Body of pancreas (tissue), 4 donors: ENCODE measurements at regions not wholly inside any gene's neighbourhood (a gene's known extent, or its start where the extent isn't known, plus 50 kb on each side); places are given as distances from the start of the nearest gene placed in this dataset.

Experiments used
- ATAC-seq: fragments of 150-250 bp; one replicate; pipeline ENCODE4 v1.9.1; 2016
- DNase-seq, 4 donors: peaks; one replicate each; pipeline ENCODE4 v3.0.0-alpha.2; 2019
- H3K27ac ChIP-seq, 4 donors: fragments of 200-600 bp; sonication (generic); 1 replicate in 3 of 4; 2 replicates in 1 of 4; pipeline versions ENCODE4 v1.5.1 to v1.6.1; 2016 to 2019; ENCODE audit warnings: mild to moderate bottlenecking in 1 of 4, mixed read lengths in 1 of 4, moderate library complexity in 1 of 4
- H3K27me3 ChIP-seq, 2 donors: fragments of 200-600 bp; sonication (generic); one replicate each; pipeline ENCODE4 v1.6.0; 2016; ENCODE audit warnings: mild to moderate bottlenecking in 1 of 2
- H3K36me3 ChIP-seq, 2 donors: fragments of 200-600 bp; sonication (generic); replicated peaks in 1 of 2; 2 replicates each; pipeline ENCODE4 v1.5.1; 2016; ENCODE audit warnings: low read depth in 2 of 2; ENCODE audit not compliant: insufficient read depth in 1 of 2
- H3K4me1 ChIP-seq: fragments of 200-600 bp; sonication (generic); one replicate; pipeline ENCODE4 v1.6.0; 2016
- H3K4me3 ChIP-seq, 2 donors: fragments of 200-600 bp; sonication (generic); 1 replicate in 1 of 2; 2 replicates in 1 of 2; pipeline ENCODE4 v1.5.1; 2016 to 2019
- H3K9me3 ChIP-seq, 3 donors: fragments of 200-600 bp; sonication (generic); 1 replicate in 2 of 3; 2 replicates in 1 of 3; pipeline ENCODE4 v1.5.1; 2016
- POLR2A ChIP-seq, 3 donors: fragments of 450-650 bp; IDR thresholded peaks; one replicate each; pipeline ENCODE4 v1.6.1; 2016; ENCODE audit warnings: antibody characterized with exemption in 3 of 3, mild to moderate bottlenecking in 2 of 3
- WGBS, 2 donors: methylation state at CpG; one replicate each; pipeline ENCODE4 v1.1.5; 2017; 5-methylcytosine and 5-hydroxymethylcytosine counted together
- intact Hi-C: fragments of 100-400 bp; cut with DNase I; formaldehyde crosslinking; loops from one replicate; pipeline ENCODE4 v1.15.1; 2023
- TF ChIP-seq, protein P1 (sequence below), 7 experiments: fragments of 450-650 bp in 4 of 7; fragments of 200-600 bp in 3 of 7; sonication (generic) in 3 of 7; IDR thresholded peaks; one replicate each; pipeline ENCODE4 v1.5.1; 2016 to 2019; ENCODE audit warnings: antibody characterized with exemption in 7 of 7

DNA sequence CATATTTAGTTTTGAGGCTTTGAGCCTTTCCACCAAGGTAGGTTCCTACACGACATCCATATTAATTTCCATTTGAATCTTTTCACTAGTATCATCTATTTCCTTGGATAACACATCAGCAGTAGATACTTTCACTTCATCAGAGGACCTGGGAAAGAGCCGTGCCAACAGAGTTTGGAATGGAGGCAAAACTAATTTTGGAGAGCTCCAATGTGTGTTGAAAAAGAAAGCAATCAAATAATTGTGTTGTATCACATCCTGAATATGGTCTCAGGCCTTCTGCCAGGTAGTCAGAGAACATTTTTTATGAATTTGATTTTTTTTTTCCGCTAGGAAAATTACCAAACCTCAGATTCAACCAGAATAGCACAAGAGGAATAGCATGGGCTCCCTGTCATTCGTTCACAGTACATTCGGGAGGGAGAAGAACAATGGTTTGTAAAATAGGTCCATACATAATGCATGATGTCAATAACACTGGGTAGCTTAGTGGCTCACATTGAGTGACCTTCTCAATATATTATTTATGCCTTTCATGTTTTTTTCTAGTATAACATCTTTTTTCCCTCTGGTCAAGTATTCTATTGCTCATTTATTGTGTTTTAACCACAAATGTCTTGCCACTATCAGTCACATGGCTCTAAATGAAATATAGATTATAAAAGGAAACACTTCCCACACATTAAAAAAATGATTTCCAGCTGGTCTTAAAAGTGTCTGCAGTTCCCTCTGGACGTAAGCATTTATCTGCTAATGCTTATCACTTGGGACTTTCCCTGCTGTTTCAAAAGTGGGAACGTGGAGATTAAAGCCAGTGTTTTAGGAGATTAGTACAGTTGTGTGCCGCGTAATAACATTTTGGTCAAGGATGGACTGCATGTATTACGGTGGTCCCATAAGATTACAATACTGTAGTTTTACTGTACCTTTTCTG is 68.6 kb upstream of the RAPH1 start:
- no peak for TF ChIP-seq POLR2A (IDR thresholded peaks at IDR 0.05)
- TF ChIP-seq, protein P1, sequence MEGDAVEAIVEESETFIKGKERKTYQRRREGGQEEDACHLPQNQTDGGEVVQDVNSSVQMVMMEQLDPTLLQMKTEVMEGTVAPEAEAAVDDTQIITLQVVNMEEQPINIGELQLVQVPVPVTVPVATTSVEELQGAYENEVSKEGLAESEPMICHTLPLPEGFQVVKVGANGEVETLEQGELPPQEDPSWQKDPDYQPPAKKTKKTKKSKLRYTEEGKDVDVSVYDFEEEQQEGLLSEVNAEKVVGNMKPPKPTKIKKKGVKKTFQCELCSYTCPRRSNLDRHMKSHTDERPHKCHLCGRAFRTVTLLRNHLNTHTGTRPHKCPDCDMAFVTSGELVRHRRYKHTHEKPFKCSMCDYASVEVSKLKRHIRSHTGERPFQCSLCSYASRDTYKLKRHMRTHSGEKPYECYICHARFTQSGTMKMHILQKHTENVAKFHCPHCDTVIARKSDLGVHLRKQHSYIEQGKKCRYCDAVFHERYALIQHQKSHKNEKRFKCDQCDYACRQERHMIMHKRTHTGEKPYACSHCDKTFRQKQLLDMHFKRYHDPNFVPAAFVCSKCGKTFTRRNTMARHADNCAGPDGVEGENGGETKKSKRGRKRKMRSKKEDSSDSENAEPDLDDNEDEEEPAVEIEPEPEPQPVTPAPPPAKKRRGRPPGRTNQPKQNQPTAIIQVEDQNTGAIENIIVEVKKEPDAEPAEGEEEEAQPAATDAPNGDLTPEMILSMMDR (IDR thresholded peaks at IDR 0.05), result no peak
- no peaks in the 10 kb centered on the region for H3K36me3 ChIP-seq

DNA sequence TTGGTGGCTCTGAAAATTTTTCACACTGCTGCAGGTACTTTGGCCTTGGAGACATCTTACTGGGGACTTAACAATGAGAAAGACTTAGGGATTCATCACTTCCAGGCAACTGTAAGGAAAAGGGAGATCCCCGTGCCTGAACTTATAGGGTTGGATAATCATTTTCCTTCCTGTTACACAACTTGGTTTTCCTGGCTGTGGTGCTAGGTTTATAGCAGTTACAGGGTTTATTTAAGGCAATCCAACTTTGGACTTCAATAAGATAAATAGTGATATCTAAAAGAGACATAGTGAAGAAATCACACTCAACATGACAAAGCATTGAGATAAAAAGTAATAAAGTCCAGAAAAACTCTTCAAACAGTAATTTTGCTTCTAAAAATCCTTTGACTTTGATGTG is 70.2 kb upstream of the RAPH1 start:
- WGBS, 2 donors, result 37 to 59% methylated on average over 1 of the region's 1 CpG
- ATAC-seq (no peak), DNase-seq (no peak)
- Histone ChIP-seq H3K4me3 (no peak overlapping the region), H3K36me3 (no peaks in the 10 kb centered on the region), H3K4me1 (no peaks in the 10 kb centered on the region), H3K9me3 (no peaks in the 10 kb centered on the region), H3K27ac (no peak overlapping the region), H3K27me3 (no peaks in the 10 kb centered on the region)
- intact Hi-C loops, result no loop called here
- TF ChIP-seq POLR2A (IDR thresholded peaks at IDR 0.05), result no peak
- TF ChIP-seq, protein P1 (IDR thresholded peaks at IDR 0.05), result no peak

More for the DNA sequence above, 68.6 kb upstream of the RAPH1 start:
- WGBS, 2 donors, result 56 to 63% methylated on average over 10 of the region's 10 CpGs
- H3K4me1 ChIP-seq, result no peaks in the 10 kb centered on the region
- DNase-seq, result no peak
- H3K27ac ChIP-seq, result no peak overlapping the region
- no peaks in the 10 kb centered on the region for H3K27me3 ChIP-seq
- intact Hi-C loops, result no loop called here
- no peaks in the 10 kb centered on the region for H3K9me3 ChIP-seq
- no peak overlapping the region for H3K4me3 ChIP-seq
- ATAC-seq, result no peak

DNA sequence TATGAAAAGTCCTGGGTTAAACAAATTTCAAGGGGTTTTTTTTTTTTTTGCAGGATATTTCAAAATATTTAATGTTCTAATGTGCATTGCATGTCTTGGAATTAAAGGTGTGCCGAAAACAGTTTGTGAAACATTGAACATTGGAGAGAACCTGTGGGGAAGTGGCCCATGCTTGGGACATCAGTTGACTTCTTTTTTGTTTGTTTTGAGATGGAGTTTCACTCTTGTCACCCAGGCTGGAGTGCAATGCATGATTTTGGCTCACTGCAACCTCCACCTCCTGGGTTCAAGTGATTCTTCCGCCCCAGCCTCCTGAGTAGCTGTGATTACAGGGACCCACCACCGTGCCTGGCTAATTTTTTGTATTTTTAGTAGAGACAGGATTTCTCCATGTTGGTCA is 71.0 kb upstream of the RAPH1 start:
- TF ChIP-seq, protein P1 (IDR thresholded peaks at IDR 0.05), result no peak
- TF ChIP-seq POLR2A (IDR thresholded peaks at IDR 0.05), result no peak
- H3K4me3 ChIP-seq, result no peak overlapping the region
- intact Hi-C loops, result no loop called here
- no peak for DNase-seq
- no peak for ATAC-seq
- no peaks in the 10 kb centered on the region for H3K9me3 ChIP-seq
- H3K4me1 ChIP-seq, result no peaks in the 10 kb centered on the region
- no peak overlapping the region for H3K27ac ChIP-seq
- H3K27me3 ChIP-seq, result no peaks in the 10 kb centered on the region
- 88 to 93% methylated on average over 3 of the region's 3 CpGs for WGBS, 2 donors
- H3K36me3 ChIP-seq, result no peaks in the 10 kb centered on the region

DNA sequence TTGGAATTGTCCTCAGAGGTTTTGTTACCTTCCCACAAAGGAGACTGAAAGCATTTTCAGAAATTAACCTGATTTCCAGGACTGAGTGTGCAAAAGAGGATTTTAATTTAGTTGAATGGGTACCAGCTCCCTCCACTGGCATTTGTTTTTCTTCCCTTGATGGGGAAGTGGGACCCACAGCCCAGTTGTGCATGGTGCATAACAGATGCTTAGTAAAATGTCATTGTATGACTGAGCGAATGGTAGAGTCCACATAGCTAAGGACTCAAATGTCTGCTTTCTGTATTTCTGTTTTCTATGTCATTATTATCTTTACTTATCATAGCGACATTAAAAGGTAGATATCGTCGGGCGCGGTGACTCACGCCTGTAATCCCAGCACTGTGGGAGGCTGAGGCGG is 75.5 kb upstream of the RAPH1 start:
- no peak for ATAC-seq
- WGBS, 2 donors, result 84 to 93% methylated on average over 8 of the region's 8 CpGs
- intact Hi-C loops, result no loop called here
- Histone ChIP-seq H3K4me3 (no peak overlapping the region), H3K27me3 (no peaks in the 10 kb centered on the region), H3K9me3 (no peaks in the 10 kb centered on the region), H3K27ac (no peak overlapping the region), H3K4me1 (peaks cover 7% of the 10 kb centered on the region), H3K36me3 (no peaks in the 10 kb centered on the region)
- no peak for DNase-seq
- no peak for TF ChIP-seq POLR2A (IDR thresholded peaks at IDR 0.05)
- TF ChIP-seq, protein P1 (IDR thresholded peaks at IDR 0.05), result no peak

DNA sequence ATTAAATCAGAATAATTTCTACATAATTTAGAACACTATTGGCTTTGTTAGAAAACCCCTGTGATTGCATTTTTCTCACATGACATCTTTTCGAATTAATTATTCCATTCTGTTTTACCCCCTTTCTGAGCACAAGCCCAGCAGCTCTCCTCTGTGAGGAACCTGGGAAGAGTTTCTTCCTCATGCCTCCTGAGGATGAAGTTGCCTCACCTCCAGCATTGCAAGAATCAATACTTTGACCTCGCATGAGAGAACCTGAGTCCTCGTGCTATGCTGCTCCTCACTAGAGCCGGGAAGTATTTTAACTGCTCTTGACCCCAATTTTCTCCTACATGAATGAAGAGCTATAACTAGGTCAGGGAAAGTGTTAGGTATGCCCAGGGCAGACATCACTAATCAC is 77.1 kb upstream of the RAPH1 start:
- Histone ChIP-seq H3K9me3 (no peaks in the 10 kb centered on the region), H3K4me1 (peaks cover 7% of the 10 kb centered on the region), H3K36me3 (no peaks in the 10 kb centered on the region), H3K4me3 (no peak overlapping the region), H3K27ac (no peak overlapping the region), H3K27me3 (no peaks in the 10 kb centered on the region)
- intact Hi-C loops, result no loop called here
- TF ChIP-seq POLR2A (IDR thresholded peaks at IDR 0.05), result no peak
- no peak for DNase-seq
- WGBS, 2 donors, result 53 to 57% methylated on average over 4 of the region's 4 CpGs
- ATAC-seq, result no peak
